VCaP (cell line): ENCODE measurements at regions not wholly inside any gene's neighbourhood (a gene's known extent, or its start where the extent isn't known, plus 50 kb on each side); places are given as distances from the start of the nearest gene placed in this dataset.

ENCODE experiments used
- H3K27ac ChIP-seq: fragments of 450-650 bp; 2 replicates; pipeline ENCODE4 v1.5.1; 2017
- TF ChIP-seq, protein P1 (sequence below): fragments of 450-650 bp; conservative IDR thresholded peaks from 2 replicates; pipeline ENCODE4 v1.5.1; 2017; ENCODE audit warnings: mild to moderate bottlenecking, moderate library complexity

GRCh38 chr5:8050616-8051175 is 181.7 kb downstream of the MTRR start:
- TF ChIP-seq, protein P1, sequence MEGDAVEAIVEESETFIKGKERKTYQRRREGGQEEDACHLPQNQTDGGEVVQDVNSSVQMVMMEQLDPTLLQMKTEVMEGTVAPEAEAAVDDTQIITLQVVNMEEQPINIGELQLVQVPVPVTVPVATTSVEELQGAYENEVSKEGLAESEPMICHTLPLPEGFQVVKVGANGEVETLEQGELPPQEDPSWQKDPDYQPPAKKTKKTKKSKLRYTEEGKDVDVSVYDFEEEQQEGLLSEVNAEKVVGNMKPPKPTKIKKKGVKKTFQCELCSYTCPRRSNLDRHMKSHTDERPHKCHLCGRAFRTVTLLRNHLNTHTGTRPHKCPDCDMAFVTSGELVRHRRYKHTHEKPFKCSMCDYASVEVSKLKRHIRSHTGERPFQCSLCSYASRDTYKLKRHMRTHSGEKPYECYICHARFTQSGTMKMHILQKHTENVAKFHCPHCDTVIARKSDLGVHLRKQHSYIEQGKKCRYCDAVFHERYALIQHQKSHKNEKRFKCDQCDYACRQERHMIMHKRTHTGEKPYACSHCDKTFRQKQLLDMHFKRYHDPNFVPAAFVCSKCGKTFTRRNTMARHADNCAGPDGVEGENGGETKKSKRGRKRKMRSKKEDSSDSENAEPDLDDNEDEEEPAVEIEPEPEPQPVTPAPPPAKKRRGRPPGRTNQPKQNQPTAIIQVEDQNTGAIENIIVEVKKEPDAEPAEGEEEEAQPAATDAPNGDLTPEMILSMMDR: no peak
- H3K27ac ChIP-seq: no peak overlapping the region

GRCh38 chr5:8053270-8053669 is 184.3 kb downstream of the MTRR start:
- TF ChIP-seq, protein P1: no peak
- H3K27ac ChIP-seq: no peak overlapping the region

DNA sequence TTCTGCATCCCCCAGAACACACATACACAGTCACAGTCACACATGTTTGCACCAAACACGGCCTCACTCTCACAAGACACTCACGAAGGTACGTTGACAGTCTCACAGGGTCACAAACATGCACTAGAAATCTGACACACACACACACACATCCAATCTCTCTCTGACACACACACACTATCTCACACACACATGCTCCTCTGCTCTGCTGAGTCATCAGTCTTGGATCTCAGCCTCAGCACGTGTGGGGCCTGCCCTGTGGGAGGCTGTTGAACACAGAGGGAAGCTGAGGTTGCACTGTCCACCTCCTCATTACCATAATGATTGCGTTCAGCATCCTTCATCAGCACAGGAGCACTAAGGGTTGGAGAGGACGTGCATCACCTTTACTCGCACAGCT is 188.8 kb downstream of the MTRR start:
- H3K27ac ChIP-seq: no peak overlapping the region
- TF ChIP-seq, protein P1: no peak

DNA sequence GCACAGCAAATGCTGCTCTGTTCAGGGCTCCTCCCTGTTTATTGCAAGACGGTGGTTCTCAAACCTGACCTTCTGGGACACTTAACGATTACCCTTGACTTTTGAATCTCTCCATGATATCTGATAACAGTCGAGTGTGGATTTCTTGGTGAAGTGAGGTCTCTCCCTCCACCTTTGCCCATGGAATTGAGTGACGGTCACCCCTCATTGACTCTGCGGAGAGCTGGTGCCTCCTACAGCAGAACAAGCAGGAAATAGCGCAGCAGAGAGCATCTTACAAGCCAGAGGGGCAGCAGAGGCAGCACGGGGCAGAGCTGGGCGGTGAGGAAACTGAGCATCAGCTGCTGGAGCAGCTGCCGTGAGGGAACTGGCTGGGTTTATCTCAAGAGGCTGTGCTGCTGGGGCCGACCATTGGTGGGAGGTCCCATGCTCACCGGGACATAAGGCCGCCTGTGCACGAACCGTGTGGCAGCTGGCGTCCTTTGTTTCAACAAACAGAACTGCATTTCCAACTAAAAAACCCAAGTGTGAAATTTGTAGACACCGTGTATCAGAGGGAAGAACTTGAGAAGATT is 189.8 kb downstream of the MTRR start:
- TF ChIP-seq, protein P1: no peak
- no peak overlapping the region for H3K27ac ChIP-seq

GRCh38 chr5:8059337-8059736 is 190.4 kb downstream of the MTRR start:
- TF ChIP-seq, protein P1: no peak
- no peak overlapping the region for H3K27ac ChIP-seq

DNA sequence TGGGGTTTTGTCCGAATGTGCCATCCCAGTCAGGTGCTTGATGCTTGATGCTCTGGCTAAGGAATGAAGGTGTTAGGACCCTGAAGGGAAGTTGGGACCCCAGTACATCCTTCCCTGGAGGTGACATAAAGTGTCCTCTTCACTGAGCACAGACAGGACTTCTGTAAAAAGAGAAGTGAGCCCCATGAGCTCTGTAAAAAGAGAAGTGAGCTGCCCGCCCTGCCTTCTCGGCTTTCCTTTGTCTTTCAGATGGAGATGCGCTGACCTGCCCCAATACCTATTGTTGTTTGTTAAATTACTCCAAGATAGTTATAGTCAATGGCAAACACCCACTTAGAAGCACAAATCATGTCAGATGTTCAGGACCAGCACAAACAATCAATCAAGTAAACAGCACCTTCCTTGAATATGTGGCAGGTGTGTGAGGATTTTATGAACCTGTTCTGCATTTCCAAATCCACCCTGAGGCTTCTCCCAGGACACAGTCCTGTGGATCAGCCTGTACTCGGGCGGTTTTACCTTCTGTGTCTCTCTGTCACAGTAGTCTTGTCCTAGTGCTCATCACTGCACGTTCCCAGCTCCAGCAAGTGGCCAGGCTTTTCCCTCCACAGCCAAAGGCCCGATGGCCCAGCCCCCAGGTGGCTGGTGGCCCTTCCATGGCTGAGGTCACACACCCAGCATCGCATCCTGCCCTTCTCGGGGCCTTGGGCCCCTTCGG is 191.4 kb downstream of the MTRR start:
- H3K27ac ChIP-seq: peak overlapping the region; percentile 53
- TF ChIP-seq, protein P1: no peak

DNA sequence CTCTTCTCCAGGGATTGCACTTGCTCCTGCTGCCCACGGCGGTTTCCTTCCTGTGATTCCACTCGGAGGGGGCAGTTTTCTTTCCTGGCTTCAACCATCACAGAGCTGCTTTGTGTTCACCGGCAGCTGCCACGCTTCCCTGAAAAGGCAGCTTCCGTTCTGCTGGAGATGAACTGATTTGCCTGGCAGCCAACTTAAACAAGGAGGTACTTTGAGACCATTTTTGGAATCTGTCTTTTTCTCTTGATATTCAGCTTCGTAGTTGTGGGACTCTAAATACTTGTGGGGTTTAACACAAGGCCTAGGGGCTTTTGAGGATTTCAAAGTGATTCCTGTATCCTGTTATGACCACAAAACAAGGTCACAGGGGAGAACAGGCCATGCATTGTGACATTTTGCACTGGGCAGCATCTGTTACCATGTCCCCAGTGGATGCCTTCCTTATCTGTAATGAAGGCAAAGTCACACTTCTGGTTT is 192.0 kb downstream of the MTRR start:
- H3K27ac ChIP-seq: peak overlapping the region; percentile 53
- TF ChIP-seq, protein P1: no peak
